Neural cell (in vitro differentiated cells): ENCODE measurements at regions not wholly inside any gene's neighbourhood (a gene's known extent, or its start where the extent isn't known, plus 50 kb on each side); places are given as distances from the start of the nearest gene placed in this dataset.

ENCODE experiments used
- CTCF ChIP-seq: fragments of 450-650 bp; IDR thresholded peaks from 2 replicates; pipeline ENCODE4 v1.5.1; 2014; ENCODE audit warnings: antibody characterized with exemption, mild to moderate bottlenecking, moderate library complexity; ENCODE audit not compliant: poor library complexity, severe bottlenecking
- EP300 ChIP-seq: fragments of 450-650 bp; conservative IDR thresholded peaks from 2 replicates; pipeline ENCODE4 v1.6.1; 2014; ENCODE audit warnings: antibody characterized with exemption, mild to moderate bottlenecking, moderate library complexity; ENCODE audit not compliant: poor library complexity, severe bottlenecking
- EZH2 ChIP-seq: fragments of 200-600, 300-800 bp; shearing (Covaris generic), sonication (generic); IDR thresholded peaks from 2 replicates; pipeline ENCODE4 v1.6.1; 2014; ENCODE audit warnings: antibody characterized with exemption, low read length, borderline replicate concordance, mild to moderate bottlenecking; ENCODE audit not compliant: insufficient read depth, poor library complexity, severe bottlenecking
- MXI1 ChIP-seq: fragments of 450-650 bp; conservative IDR thresholded peaks from 2 replicates; pipeline ENCODE4 v1.6.1; 2014; ENCODE audit warnings: antibody characterized with exemption, mild to moderate bottlenecking; ENCODE audit not compliant: poor library complexity, severe bottlenecking
- POLR2AphosphoS5 ChIP-seq: IDR thresholded peaks from 2 replicates; pipeline ENCODE4 v1.6.1; 2012
- RAD21 ChIP-seq: fragments of 450-650 bp; conservative IDR thresholded peaks from 2 replicates; pipeline ENCODE4 v1.6.1; 2014; ENCODE audit warnings: antibody characterized with exemption, mild to moderate bottlenecking, moderate library complexity
- REST ChIP-seq: IDR thresholded peaks from 2 replicates; pipeline ENCODE4 v1.6.1; 2012; ENCODE audit warnings: borderline replicate concordance
- SMC3 ChIP-seq: fragments of 450-650 bp; conservative IDR thresholded peaks from 2 replicates; pipeline ENCODE4 v1.6.1; 2014; ENCODE audit warnings: antibody characterized with exemption, mild to moderate bottlenecking, moderate library complexity; ENCODE audit not compliant: poor library complexity
- TAF1 ChIP-seq: IDR thresholded peaks from 2 replicates; pipeline ENCODE4 v1.6.1; 2012; ENCODE audit warnings: low read depth

- TF ChIP-seq EZH2: no peak
- no peak for TF ChIP-seq REST
- TF ChIP-seq CTCF: no peak
- TF ChIP-seq EP300: no peak
- TF ChIP-seq TAF1: no peak
- no peak for TF ChIP-seq POLR2AphosphoS5
- TF ChIP-seq MXI1: no peak
- no peak for TF ChIP-seq RAD21
- no peak for TF ChIP-seq SMC3
Observed at GRCh38 chr15:69801144-69801543, 296.6 kb downstream of the TLE3 start.
